ENCODE measurements at regions not wholly inside any gene's neighbourhood (a gene's known extent, or its start where the extent isn't known, plus 50 kb on each side); places are given as distances from the start of the nearest gene placed in this dataset.

DNA sequence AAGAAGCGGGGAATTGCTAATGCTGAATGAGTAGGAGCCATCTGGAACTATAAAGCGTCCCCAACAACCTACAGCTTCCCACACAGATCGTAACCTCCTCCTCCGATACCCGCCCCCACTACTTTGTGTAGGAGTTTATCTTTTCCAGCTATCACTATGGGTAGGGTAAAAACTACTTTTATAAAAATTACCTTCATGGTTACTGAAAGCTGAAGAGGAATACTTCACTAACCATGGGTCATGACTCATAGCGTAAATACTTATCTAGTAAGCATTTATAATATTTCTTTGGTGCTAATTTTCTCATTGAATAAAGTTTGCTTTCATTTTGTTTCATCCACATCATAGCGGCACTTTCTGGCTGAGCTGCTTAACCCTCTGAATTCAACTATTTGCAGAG is 79.4 kb upstream of the TNIP3 start:
- no peak for DNase-seq (ENCODE audit: extremely low spot score)
- ChIA-PET CTCF (interaction anchor here (0.7 to 3.3 kb wide), 7 partner anchors 10 to 64 kb away, joined by 3 to 31 read pairs (median 11); no protein-coding TSS in a partner anchor), POLR2A (no interaction called here)
- TF ChIP-seq, protein P1, sequence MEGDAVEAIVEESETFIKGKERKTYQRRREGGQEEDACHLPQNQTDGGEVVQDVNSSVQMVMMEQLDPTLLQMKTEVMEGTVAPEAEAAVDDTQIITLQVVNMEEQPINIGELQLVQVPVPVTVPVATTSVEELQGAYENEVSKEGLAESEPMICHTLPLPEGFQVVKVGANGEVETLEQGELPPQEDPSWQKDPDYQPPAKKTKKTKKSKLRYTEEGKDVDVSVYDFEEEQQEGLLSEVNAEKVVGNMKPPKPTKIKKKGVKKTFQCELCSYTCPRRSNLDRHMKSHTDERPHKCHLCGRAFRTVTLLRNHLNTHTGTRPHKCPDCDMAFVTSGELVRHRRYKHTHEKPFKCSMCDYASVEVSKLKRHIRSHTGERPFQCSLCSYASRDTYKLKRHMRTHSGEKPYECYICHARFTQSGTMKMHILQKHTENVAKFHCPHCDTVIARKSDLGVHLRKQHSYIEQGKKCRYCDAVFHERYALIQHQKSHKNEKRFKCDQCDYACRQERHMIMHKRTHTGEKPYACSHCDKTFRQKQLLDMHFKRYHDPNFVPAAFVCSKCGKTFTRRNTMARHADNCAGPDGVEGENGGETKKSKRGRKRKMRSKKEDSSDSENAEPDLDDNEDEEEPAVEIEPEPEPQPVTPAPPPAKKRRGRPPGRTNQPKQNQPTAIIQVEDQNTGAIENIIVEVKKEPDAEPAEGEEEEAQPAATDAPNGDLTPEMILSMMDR (IDR thresholded peaks at IDR 0.05; ENCODE audit: control extremely low read depth, extremely low read depth, low read depth, missing control alignments), result no peak

DNA sequence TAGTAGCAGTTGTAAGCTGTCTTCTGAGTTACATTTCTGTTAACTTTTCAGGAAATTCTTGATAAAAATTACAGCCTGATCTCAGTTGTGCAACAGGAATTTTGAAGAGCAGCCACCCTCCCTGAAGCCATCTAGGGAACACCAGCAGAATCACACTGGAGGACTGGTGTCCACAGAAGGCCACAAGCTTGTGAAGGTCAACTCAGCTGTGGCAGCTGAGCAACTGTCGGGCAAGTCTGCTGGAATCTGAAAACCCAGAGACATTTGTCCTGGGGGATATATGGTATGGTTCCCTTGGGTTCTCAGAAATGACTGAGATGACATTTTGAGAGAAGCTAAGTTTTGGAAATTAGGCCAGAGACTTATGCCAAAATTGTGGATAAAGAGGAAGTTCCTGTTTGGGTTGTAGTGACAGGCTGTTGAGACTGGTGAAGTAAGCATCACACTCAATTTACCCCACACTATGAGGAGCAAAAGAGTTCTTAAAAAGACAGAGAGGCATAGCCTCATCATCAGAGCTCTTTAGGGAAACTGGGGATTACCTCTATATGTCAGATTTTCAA is 78.1 kb upstream of the TNIP3 start:
- TF ChIP-seq, protein P1 (IDR thresholded peaks at IDR 0.05; ENCODE audit: control extremely low read depth, extremely low read depth, low read depth, missing control alignments), result no peak
- no peak for DNase-seq (ENCODE audit: extremely low spot score)
- CTCF ChIA-PET, result interaction anchor here (1.0 to 3.3 kb wide), 9 partner anchors 9 to 50 kb away, joined by 3 to 31 read pairs (median 10); no protein-coding TSS in a partner anchor
- POLR2A ChIA-PET, result no interaction called here

DNA sequence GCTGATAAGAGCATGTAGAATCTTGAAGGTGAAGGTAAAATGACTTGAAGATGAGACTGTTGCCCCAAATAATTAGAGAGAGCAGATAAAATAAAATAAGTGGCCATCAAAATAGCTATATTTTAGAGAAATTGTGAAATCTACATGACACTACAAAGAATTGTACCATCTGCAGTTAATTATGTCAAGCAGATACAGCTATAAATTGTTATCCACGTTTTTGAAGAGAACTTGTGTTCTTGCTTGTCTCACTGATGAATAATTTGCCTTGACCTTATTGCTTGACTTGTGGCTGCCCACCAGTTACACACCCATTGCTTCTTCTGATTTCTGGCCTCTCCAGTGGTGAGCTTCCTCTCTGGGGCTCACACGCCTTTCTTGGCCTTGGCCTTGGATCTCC is 75.8 kb upstream of the TNIP3 start:
- TF ChIP-seq, protein P1 (IDR thresholded peaks at IDR 0.05; ENCODE audit: control extremely low read depth, extremely low read depth, low read depth, missing control alignments), result no peak
- POLR2A ChIA-PET, result no interaction called here
- CTCF ChIA-PET, result interaction anchor here (1.0 to 1.5 kb wide), 5 partner anchors 10 to 68 kb away, joined by 3 to 6 read pairs (median 3); no protein-coding TSS in a partner anchor
- DNase-seq (ENCODE audit: extremely low spot score), result no peak

DNA sequence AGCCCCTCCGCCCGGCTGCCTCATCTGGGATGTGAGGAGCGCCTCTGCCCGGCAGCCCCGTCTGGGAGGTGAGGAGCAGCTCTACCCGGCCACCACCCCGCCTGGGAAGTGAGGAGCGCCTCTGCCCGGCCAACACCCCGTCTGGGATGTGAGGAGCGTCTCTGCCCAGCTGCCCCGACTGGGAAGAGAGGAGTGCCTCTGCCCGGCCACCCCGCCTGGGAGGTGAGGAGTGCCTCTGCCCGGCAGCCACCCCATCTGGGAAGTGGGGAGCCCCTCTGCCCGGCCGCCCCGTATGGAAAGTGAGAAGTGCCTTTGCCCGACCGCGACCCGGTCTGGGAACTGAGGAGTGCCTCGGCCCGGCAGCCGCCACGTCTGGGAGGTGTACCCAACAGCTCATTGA is 74.3 kb upstream of the TNIP3 start:
- CTCF ChIA-PET, result no interaction called here
- POLR2A ChIA-PET, result no interaction called here
- no peak for DNase-seq (ENCODE audit: extremely low spot score)
- TF ChIP-seq, protein P1 (IDR thresholded peaks at IDR 0.05; ENCODE audit: control extremely low read depth, extremely low read depth, low read depth, missing control alignments), result no peak

DNA sequence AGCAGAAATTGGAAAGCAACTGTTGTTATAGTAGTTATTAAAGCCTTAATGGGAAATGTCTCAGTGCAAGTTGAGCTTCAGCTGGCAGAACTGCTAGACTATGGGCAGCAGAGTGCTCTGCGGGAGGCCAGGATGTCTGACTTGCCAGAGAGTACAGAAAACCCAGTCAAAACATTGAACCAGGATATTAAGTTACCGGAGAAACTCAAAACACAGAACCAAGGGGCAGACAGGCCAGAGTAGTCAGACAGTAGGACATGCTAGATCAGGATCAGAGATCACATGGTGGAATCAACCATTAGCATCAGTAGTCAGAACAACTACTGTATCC is 72.9 kb upstream of the TNIP3 start:
- POLR2A ChIA-PET, result no interaction called here
- CTCF ChIA-PET, result interaction anchor here (1.2 to 2.4 kb wide), 3 partner anchors 9 to 64 kb away, joined by 3 to 7 read pairs (median 6); no protein-coding TSS in a partner anchor
- TF ChIP-seq, protein P1 (IDR thresholded peaks at IDR 0.05; ENCODE audit: control extremely low read depth, extremely low read depth, low read depth, missing control alignments), result no peak
- no peak for DNase-seq (ENCODE audit: extremely low spot score)

DNA sequence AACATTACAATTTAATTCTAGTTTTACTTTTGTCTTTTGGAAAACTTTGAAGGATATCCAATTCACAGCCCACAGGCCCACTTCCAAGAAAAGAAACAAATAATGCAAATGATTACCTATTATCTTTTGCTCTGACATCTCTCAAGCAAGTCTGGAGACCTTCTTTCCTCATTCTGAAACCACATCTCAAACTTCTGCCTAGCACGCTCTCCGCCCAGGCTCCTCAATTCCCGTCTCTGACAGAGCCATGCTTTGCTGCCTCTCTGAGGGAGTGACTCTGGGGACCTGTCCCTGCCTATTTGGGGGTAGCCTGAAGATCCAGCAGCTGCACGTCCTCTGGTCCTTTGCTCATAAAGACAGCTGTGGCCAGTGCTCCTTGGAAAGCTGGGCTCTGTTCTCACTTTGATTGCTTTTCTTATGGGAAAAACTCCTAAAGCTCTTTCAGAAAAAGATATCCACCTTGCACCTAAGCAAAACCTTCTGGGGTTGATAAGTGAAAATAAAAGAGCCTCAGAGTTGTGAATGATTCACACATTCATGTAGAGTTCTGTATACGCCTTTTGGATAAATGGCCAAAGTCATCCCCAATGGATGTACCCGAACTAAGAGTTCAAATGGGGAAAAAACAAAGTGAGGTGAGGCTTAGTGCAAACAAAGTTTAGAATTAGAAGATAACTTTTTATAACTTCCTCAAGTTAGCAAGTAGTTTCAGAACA is 72.4 kb upstream of the TNIP3 start:
- CTCF ChIA-PET, result interaction anchor here (0.7 to 2.4 kb wide), 4 partner anchors 8 to 64 kb away, joined by 3 to 7 read pairs (median 4); no protein-coding TSS in a partner anchor
- TF ChIP-seq, protein P1 (IDR thresholded peaks at IDR 0.05; ENCODE audit: control extremely low read depth, extremely low read depth, low read depth, missing control alignments), result no peak
- POLR2A ChIA-PET, result no interaction called here
- DNase-seq (ENCODE audit: extremely low spot score), result no peak
